ENCODE measurements at regions not wholly inside any gene's neighbourhood (a gene's known extent, or its start where the extent isn't known, plus 50 kb on each side); places are given as distances from the start of the nearest gene placed in this dataset.

DNA sequence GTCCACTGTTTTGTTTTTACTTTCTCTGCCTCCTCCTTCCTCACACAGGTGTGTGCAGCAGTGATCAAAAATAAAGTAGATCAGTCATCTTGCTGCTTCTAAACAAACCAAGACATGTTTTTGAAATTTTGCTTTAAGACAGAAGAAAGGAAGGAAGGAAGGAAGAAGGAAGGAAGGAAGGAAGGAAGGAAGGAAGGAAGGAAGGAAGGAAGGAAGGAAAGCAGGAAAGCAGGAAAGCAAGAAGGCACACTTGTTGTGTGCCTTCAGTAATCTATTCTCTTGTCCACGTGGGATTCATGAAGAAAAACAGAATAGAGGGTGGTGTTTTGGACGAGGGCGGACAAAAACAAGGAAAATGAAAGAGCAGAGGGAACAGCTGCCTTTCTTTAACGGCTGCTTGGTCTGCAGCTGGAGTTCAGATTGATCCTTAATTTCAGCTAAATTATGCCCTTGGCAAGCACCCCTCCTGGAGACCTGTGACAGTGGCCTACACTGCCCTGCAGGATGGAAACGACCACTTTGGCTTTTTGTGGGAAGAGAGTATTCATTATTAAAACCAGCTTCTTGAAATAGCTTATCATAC lies 188.5 kb upstream of the IRX3 start:
- no peak for DNase-seq (ENCODE audit: low spot score)

DNA sequence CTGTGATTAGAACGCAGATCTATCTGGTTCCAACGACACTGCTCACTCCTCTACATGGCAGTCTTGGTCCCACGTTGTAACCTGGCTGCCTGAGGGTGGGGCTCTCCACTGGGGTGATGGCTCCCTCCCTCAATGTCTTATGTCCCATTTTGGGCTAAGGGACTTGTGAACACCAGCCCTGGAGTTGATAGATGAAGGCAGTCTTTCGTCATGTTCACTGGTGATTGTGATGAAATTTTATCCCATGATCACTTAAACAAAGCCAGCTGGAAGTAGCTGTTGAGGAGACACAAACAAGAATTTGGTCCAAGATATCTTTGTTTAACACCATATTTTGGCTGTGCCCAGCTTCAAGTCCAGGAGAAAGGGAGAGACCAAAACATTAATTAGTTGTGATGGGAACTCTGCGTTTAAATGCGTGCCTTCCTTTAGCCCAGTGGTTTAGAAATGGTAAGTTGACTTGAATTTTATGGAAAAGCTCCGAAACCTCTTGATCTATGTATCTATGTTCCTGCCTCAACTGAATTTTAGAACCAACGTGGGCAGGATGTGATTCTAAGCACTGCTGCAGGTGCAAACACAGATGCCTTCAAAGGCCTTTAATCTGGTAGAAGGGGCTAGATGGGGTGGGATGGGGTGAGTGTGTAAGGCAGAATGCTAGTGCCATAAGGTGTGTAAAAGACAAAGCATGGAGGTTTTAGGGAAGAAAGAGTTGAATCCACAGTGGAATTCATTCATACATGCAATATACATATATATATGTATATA lies 186.8 kb upstream of the IRX3 start:
- no peak for DNase-seq (ENCODE audit: low spot score)

DNA sequence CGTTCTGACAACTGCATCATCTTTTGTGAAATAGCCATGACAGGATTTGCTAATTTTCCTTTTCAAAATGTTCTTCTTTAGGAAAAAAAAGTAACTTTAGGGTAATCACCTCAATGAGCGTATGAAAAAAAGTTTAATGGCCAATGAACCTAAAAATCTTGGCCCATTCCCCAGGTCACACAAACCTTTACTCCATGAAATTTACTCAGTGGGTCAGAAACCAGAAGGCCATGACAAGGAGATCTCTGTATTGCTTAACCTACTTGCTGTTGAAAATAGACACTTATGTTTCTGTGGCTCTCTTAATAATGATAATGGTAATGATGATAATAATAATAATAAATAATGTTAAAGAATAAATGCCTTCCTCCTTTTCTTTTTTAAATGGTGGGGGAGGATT lies 180.8 kb upstream of the IRX3 start:
- DNase-seq (ENCODE audit: low spot score): no peak

DNA sequence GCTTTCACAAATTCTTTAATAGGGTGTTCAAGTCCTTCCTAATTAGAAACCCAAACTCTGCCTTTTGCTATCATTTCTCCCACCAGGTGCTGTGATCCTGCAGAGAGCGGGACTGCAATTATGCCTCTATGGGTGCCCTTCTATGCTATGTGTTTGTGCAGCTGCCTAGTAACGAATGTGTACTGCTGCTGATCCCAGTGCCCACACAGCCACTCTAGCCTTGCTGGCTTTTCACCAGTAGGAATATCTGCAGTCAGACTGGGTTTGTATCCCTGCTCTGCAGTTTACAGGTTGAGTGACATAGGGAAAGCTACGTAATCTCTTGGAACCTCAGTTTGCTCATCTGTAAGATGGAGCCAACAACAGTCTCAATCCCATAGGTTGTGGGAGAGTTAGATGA lies 179.6 kb upstream of the IRX3 start:
- DNase-seq (ENCODE audit: low spot score): no peak

DNA sequence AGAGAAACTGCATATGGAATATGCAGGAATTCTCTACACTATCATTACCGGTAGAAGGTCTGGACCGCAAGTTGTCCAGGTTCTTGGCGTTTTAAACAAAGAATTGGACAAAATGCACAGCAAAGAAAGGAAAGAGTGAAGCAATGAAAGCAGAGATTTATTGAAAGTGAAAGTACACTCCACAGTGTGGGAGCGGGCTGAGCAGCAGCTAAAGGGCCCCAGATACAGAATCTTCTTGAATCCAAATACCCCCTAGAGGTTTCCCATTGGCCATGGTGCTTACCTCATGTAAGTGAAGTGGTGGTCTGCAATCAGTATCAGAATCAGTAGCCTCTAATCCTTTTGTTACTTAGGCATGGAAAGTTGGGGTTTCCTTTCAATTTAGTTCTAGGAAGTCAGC lies 178.5 kb upstream of the IRX3 start:
- no peak for DNase-seq (ENCODE audit: low spot score)

DNA sequence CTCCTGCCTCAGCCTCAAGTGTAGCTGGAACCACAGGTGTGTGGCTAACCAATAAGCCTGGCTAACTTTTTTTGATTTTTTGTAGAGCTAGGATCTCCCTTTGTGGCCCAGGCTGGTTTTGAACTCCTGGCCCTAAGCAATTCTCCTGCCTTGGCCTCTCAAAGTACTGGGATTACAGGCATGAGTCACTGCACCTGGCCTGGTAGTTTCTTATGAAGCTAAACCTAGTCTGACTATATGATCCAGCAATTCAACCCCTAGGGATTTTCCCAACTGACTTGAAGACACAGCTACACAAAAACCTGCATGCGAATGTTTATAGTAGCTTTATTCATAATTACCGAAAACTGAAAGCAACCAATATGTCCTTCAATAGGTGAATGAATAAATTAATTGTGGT lies 176.2 kb upstream of the IRX3 start:
- DNase-seq (ENCODE audit: low spot score): no peak

DNA sequence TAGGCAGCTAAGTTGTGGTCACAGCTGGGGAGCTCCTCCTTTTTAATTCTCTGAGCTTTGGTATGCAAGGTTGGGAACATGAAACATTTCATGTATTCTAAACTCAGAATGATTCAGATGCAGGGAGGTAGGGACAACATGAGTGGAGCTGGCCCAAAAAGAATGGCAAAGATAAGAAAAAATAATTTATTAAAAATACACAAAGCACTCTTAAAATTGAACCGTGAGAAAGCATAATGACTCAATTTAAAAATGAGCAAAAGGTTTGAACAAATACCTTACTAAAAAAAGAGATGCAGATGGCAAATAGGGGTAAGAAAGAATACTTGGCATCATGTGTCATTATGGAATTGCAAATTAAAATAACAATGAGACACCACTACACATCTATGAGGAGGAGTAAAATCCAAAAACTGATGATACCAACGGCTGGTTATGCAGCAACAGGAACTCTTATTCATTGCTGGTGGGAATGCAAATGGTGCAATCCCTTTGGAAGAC lies 175.6 kb upstream of the IRX3 start:
- no peak for DNase-seq (ENCODE audit: low spot score)

DNA sequence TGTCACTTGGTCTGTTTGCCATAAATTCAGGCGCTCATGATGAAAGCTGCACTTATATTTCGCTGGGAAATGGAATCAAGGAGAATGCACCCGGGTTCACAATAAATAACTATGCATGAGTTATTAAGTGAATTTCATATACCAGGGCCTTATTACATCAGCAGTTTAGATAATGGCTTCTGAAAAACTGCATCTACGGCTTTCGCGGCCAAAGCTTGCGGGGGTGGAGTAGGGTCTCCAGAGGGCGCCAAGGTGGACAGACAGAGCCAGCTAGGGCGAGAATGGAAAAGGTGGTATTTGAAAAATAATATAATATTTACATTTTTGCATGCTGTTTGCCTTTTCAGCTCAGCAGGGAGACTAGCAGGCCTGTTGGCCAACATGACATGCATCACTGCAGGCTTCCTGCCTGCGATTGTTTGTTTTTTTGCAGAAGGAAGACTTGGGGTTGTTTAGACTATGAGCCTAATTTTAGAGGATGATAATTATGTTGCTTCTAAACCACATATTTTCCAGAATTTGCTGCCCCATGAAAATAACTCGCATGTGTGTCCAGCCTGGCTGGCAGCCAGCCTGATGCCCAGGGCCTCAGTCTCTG lies 173.8 kb upstream of the IRX3 start:
- no peak for DNase-seq (ENCODE audit: low spot score)

DNA sequence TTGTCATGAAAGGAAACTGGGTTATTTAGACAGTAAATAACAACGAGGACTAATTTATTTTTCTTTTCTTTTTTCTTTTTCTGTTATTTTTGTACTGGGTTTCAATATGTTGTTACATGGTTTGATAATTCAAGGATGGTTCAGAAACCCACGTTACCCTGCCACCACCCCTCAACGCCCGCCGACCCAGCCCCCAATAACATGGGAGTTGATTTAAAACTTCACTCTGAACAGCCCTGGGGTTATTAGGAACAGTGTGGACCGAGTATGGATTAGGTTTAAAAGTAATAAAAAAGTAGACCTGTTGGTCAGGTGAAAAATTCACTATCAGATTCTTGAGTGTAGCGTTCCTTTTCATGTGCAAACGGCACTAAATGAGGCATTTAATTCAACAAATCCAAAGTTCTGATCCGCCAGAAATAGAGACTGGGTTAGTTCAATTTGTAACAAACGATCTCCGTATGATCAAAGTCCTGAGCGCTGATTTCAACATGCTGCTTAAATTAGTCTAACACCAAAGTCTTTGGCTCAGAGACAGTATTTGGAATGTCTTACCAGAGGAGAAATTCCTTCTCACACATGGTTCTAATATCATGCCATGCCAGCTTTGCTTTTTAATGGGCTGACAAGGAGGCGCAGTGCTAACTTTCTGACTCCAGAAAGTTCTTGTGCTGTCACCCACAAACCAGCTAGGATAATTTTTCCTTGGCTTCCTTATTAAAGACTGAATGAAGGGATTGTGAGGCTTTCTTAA lies 173.1 kb upstream of the IRX3 start:
- no peak for DNase-seq (ENCODE audit: low spot score)

DNA sequence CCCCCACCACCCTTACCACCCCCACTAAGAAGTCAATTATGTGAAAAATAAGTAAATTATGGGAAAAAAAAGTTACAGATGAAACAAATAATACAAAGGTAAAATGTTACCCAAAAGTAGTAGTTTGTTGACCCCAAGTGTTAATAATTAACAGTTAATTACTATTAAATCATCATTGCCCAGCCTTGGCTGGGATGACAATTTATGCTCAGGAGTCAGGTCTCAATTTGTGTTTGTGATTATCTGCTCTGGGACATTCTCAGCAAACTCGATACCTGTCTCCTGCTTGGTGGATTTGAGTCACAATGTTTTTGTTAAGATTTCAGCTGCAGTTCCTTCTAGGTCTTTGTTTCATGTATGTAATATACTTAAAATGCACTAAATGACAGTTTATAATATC lies 172.3 kb upstream of the IRX3 start:
- no peak for DNase-seq (ENCODE audit: low spot score)

DNA sequence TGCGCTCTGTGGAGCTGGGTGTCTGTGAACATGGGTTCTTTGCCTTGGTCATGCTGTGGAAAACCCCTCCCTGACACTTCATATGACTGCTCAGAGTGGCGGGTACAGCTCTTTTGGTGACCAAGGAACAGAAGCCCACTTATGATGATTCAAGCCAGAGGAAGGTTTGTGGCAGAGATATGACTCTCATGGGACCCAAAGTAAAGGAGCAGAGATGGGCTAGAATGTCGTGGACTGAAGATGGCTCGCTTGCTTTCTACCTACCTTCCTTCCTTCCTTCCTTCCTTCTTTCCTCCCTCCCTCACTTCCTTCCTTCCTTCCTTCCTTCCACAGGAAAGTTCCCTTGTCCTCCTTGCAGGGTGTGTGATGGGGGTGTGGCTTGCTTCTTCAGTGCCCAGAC lies 169.7 kb upstream of the IRX3 start:
- DNase-seq (ENCODE audit: low spot score): no peak

DNA sequence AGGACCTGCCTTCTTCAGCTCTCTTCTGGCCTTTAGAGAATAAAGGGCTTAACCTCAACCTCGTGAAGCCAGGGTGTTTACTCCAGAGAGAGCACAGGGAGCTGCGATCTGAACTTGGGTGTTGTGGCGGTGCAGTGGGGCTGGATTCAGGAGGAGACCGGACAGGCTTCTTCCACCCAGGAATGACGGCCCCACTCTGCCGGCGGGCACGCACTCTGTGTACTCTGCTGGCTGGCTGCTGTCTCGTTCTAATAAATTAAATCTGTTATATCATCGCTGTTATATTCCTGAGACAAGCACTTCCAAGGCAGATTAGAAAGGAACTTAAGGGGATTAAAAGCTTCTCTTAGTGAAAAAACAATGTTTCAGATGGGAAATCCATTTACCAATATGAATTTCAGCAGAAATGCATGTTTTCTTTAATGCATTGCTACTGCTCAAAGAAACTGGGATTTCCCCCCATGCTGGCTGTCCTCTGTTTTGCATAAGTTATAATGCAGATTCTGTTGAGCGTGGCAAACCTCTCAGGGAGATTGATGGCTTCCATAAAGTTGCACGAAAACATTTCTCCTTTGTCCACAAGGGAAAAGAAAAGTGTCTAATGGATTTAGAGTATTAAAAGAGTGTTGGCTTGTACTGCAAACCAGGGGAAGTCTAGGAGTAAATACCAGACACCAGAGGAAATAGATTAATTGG lies 168.6 kb upstream of the IRX3 start:
- DNase-seq (ENCODE audit: low spot score): no peak

DNA sequence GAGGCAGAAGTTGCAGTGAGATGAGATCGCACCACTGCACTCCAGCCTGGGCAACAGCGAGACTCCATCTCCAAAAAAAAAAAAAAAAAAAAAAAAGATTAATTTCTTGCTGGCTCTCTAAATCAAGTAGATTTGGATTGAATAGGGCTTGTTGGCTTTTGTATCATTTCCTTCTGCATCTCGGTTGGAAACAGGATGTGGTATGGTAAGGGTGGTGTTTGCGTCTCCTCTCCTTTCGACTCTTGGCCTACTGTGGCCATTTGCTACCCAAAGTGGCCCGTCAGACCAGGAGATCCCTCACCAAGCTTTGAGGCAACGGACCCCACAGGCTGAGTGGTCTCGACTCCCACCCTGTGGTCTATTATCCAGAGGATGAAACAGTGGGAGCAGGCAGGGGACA lies 168.0 kb upstream of the IRX3 start:
- DNase-seq (ENCODE audit: low spot score): no peak

DNA sequence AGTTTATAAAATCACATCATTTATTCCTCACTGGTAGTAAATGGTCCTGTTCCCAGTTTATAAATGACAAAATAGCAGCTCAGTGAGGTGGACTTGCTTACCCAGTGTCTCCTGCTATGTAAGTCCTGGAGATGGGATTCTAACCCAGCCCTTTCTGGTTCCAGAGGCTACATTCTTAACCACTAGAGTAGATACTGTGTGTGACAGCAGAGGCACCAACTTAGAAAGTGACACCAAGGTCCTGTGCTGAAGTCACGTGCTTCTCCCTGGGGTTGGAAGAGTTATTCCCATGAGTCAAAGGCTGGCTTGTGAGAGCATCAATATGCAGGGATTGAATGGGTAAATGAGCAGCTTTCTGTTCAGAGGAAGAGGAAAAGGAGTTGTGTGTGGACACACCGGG lies 167.3 kb upstream of the IRX3 start:
- no peak for DNase-seq (ENCODE audit: low spot score)

DNA sequence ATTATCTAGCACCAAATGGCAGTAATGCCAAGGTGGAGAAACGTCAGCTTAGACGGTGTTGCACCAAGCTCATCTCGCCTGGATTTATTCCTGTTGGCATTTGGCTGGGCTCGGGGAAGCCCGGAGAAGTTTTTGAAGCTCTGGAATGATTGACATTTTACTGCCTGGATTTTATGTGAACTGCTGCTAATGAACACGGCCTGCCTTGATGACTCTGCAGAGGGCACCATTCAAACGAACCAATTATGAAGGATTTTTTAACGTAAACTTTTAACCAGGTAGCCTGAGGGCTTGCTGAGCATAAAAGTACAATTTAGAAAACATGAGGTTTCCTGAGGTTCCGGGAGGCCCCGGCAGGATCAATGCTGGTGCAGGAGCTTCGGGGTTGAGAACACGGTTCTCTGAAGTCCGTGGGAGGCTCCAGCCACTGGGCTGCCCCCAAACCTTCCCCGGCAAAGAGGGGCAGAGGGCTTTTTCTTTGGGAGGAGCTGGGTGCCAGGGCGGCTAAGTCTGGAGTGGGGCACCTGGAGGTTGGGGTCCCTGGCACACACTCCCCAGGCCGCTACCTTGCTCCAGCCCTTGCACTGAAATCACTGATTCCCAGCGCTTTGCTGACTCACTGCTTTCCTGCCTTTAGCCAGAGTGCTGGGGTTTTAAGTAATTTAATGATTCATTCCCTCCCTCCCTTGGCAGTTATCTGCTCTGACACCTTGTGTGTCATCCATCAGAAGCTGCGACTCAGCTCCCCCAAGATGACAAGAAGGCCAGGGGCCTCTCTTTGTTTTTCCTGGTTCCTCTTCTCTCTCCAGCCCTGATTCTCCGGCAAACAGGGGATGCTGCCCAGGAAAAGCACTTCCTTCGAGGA lies 161.2 kb upstream of the IRX3 start:
- no peak for DNase-seq (ENCODE audit: low spot score)

DNA sequence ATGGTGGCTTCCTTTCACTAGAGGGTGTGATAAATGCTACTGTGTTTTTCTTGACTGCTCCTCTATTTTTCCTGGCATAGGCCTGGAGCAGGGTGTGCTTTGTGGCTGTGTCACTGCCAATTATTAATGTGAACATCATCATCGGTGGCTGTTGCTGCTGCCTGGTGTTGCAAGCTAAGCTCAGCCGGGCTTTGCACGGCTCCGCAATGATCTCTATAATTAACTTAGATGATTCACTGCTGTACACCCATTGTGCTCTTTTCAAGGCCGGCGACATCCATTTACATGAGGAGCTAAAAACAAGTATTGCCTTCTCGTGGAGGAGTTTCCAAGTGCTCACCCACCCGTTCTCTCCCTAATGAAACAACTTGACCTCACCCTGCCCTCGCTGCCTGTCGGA lies 160.1 kb upstream of the IRX3 start:
- no peak for DNase-seq (ENCODE audit: low spot score)

DNA sequence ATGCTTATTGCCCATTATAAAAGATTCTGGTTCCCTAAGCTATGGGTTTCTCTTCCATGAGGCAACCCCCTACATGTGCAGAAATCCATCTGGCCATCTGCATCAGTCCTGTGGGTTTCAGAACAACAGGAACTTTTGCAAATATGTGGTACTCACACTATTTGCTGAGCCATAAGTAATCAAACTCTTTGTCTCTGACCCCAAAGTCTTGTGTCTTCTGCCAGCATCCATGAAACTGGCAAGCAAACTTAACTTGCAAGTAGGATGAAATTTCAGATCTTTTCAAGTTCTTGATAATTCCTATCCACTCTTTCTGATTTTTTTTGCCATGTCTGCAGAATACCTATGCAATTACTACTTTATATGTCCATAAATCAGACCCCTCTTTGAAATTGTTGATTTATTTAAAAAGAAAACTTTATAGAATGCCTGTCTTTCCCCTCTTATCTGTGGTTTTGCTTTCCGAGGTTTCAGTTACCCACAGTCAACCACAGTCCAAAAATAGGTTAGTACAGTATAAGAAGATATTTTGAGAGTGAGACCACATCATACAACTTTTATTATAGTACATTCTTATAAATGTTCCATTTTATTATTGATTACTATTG lies 158.4 kb upstream of the IRX3 start:
- DNase-seq (ENCODE audit: low spot score): no peak

DNA sequence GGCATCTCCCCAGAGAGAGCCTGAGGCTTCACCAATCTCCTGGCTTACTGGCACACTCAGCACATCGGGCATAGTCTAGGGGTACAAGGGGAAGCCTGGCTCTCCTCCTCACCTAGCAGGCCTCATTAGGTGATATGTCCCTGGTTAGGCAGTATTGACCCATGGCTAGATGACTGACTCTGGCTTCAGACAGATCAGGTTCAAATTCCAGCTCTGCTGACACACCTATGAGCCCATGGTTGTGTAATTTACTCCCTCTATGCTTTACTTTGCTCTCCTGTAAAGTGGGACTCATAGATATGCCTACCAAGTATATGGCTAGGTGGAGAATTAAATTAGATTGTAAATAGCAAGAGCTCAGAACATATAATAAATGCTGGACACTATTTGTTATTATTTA lies 157.3 kb upstream of the IRX3 start:
- DNase-seq (ENCODE audit: low spot score): no peak

DNA sequence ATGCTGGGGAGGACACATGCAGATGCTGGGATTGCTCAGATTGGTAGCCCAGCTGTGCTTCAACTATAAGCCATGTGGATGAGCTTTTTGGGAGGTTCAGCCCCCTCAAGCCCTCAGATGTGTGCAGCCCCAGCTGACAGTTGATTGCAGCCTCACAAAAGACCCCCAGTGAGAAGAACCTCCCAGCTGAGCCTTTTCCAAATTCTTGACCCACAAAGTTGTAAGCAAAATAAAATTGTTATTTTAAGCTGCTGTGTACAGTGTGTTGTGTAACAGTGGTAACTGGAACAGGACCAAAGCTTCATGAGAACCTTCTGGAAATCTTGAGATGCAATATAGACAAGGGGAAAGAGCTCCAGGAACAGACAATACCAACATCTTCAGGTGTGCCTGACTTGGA lies 156.8 kb upstream of the IRX3 start:
- no peak for DNase-seq (ENCODE audit: low spot score)

DNA sequence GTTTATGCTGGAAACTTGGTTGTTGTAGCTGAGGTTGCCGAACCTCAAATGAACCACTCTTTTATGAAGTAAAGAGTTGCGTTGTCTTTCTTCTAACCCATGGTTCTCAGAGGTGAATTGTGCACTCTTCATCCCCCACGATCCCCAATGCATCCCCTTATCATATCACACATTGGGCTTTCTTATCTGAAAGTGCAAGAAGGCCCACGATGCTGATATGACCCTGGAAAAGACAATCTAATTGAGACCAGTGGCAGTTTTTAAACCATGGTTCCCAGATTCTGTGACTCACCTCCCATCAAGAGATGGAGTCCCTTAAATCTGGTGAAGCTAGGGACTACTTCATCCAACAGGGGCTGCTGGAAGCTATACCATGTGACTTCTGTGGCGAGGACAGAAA lies 156.3 kb upstream of the IRX3 start:
- no peak for DNase-seq (ENCODE audit: low spot score)

DNA sequence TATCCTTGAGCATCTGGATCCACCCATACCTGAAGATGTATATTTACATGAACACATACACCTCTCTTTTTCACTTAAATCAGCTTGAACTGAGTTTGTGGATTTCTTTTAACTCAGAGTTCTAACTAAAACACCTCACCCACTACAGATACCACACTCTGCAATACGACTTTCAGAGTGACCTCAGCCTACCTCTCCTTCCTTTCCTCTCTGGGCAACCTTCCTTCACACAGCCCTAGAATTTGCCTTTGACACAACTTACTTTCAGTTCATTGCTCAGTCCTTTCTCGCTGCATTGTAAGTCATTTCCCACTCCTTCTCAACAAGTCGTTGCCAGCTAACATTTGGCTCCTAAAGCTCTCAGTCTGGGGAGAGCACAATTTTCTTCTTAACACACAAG lies 151.9 kb upstream of the IRX3 start:
- DNase-seq (ENCODE audit: low spot score): no peak

Data from HuH-7 (cell line).